ENCODE measurements at regions not wholly inside any gene's neighbourhood (a gene's known extent, or its start where the extent isn't known, plus 50 kb on each side); places are given as distances from the start of the nearest gene placed in this dataset.
"Not testable (repeated sequence)": the region's sequence is repeated elsewhere in the genome, so short reads cannot be mapped to it uniquely, and the experiment has no call there.

DNA sequence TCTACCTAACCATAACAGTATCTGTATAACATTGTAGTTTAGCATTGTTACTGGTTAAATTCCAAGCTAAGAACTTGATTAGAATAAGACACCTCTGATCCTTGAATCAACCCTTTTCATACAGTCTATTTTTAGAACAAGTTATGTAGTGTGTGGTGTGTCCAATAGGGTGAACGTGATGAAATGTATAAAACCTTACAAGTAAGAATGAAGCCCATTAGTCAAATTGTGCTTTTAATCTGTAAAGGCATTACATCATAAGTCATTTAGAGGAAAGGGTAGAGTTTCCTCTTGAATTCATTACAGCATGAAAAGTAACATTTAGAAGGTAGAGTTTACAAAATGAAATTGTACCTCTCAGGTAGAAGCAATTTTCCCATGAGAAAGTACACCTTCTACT lies 479.2 kb downstream of the LTN1 start:
- DNase-seq, result no peak

DNA sequence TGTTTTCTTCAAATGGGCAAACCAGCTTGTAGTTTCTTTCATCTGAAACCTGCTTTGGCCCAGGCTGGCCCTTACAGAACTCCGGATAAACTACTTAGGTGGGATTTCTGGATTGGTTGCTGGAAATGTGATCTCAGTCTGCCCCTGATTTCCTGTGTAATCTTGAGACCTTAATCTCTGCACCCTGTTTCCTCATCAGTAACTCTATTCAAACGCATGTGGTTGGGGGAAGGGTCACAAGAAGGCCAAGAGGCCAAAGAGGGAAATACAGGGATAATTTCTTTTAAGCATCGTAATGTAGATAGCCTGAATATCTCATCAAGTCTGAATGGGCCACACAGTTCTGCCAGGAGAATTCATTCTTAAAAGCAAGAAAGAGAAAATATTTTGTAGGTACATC lies 483.6 kb downstream of the LTN1 start:
- no peak for DNase-seq

DNA sequence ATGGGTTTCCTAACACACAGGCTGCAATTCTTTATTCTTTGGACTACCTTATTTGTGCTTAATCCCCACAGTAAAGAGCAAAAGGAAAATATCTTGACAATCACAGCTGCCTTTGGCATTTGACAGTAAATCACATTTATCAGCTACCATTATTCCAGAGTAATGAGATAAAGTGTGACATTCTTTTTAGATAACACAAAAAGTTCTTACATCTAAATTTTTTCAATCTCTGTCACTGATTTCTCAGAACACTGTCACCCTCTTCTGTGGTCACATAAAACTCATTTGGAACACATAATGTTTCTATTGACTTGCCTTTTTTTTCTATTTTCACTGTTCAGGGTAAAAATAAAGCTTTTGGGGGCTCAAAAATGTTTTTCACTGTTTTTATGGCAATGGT lies 484.6 kb downstream of the LTN1 start:
- DNase-seq, result no peak

DNA sequence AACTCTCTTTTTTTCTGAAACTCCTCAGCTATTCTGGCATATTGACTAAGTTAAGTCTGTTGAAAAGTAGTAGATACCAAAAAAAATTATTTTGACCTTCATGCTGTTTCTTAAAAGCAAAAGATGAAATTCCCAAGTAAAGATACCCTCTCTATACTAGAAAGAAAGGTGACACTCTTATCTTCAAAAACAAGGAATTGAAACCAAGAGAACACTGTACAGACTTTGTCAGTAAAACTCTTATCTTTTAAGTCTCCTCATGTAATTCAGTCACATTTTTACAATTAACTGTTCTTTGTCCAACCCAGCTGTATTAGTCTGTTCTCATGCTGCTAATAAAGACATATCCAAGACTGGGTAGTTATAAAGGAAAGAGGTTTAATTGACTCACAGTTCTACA lies 496.2 kb downstream of the LTN1 start:
- no peak for DNase-seq

DNA sequence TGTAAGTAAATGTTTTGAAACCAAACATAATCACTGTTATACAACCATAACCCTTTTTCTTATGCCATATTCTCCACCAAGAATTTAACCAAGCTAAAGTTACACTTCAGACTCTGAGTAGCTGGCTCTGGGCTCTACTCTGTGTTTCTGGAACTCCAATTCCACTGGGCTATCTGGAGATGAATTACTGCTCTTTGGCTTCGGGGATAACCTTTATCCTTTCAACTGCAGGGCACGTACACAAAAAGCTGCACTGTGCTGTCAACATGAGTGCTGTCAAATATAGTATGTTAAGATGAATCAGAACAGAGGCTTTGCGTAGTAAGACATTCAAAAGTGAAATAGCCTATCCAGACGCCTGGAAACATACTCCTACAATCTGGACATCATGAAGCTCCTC lies 500.6 kb downstream of the LTN1 start:
- DNase-seq, result no peak

DNA sequence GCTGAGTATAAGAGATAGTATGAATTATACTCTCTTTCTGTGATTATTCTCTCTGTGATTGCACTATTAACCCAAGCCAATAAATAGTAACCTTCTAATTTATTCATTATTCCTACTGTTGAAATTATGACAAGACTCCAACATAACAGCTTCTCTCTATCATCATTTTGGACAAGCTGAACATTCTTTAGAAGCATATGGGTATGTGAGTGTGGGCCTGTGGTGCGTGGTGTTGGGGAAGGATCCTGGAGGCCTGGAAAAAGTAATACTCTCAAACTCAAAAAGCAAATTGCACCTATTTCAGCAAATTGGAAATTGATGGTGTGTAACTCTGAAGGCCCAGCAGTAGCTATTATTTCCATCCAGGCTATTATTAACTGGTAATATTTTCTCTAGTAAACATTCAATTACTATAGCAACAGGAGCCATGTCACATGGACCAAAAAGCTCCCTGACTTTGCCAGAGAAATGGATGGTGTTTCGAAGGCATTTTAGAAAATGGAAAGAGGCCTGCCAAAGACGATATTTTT lies 502.8 kb downstream of the LTN1 start:
- no peak for DNase-seq

DNA sequence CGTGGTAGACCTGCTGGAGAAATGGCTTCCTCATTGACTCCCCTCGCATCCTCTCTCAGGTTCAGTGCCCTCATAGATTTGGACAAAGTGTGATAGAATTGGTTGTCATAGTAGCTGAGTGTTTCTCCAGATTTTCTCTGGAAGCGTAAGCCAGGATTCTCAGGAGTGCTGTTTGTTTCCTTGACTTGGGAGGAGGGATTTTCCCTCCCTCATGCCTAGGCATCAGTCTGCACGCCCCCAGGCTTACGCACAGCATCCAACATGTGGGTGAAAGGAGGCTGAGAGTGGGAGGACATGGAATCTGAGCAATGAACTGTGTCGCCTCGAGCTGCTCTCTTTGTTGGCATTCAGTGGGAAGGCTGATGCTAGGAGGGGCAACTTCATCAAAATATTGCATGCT lies 503.5 kb downstream of the LTN1 start:
- DNase-seq, result no peak

DNA sequence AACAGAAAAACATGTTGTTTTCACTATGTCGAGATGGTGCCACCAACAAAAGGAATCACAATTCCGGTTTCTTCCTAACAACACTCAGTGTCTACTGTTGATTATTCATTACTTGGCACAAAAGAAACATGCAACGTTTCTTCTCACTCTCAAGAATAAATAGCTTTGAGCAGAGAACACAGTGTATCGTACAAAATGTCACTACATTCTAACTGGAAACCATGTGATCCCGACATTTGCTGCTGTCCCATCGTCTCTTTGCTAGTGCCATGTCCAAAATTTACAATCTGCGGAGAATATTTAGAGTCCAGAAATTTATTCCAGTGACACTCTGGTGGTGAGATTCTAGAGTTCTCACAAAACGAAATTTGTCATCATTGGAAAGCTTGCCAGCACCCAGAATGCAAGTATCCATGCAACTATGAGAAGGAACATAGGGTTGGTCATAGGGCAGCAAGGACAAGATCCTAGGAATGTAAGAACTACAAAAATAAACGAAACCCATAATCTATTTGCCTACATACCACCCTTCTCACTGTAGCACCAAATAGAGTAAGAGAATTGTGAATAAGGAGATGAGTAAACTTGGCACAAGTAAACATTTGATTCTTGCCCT lies 505.1 kb downstream of the LTN1 start:
- no peak for DNase-seq

DNA sequence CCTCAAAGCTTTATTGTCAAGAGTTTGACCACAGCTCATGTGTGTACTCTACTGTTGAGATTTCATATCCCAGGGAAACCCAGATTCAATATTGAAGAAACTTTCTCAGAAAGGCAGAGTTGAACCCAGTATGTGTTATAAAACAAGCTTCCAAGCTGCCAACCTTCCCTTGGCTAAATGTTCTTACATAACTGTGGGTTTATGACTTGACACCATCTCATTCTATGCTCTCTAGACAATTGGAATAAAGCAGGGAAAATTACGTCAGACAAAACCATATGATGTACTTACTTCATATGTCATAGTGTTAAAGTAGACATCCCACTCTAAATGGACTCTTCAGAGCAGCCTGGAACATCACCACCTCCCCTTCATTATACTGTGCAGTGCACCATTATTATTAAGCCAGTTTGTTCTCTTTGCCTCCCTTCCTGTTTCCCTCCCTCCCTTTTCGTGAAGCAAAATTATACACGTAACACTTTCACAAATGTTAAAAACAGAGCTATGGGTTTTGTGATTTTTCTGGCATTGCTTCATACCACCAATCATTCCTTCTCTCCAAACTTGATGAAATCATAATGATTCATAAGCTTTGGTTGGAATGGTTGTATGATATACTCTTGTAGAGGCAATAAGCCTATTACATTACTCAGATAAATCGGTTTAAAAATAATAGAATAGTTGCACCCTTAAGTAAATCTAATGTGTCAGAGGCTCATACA lies 507.2 kb downstream of the LTN1 start:
- DNase-seq, result no peak

DNA sequence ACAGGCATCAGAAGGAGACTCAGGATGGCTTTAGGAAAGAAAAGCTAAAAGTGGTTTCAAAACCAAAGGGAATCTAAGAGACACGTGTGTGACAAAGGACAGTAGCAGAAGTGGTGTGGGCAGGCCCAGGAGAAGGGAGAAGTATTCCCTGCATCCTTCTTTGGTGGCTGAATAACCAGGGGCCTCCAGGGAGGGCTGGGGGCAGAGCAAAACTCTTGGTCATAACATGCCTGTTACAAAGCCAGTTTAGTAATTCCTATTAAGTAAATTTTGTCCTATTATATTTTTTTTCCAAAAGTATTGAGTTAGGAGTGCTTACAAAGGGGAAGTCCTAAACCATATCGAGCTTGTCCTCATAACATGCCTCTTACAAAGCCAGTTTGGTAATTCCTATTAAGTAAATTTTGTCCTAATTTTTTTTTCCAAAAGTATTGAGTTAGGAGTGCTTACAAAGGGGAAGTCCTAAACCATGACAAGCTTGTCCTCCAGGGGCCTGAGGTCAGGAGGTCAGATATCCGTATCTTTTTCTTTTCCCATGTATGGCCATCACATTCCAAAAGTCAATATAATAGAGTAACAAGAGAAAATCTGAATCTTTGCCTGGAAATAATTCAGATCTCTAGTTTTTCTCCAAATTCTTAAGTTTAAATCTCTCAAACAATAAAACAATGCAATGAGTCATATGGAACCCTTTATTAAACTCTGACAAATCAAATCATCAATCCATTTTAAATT lies 509.2 kb downstream of the LTN1 start:
- no peak for DNase-seq

DNA sequence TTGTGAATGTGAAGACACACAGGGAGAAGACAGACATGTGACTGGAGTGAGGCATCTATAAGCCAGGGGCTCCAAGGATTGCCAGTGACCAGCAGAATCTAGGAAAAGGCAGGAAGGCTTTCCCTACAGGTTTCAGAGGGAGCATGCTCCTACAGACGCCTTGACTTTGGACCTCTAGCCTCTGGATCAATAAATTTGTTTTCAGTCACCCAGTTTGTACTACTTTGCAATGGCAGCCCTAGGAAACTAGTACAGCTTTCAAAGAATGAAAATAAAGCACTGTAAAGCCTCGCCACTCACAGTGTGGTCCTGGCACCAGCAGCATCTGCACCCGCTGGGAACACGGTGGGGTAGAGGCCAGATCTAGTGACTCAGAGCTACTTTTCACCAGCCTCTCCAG lies 510.0 kb downstream of the LTN1 start:
- no peak for DNase-seq

DNA sequence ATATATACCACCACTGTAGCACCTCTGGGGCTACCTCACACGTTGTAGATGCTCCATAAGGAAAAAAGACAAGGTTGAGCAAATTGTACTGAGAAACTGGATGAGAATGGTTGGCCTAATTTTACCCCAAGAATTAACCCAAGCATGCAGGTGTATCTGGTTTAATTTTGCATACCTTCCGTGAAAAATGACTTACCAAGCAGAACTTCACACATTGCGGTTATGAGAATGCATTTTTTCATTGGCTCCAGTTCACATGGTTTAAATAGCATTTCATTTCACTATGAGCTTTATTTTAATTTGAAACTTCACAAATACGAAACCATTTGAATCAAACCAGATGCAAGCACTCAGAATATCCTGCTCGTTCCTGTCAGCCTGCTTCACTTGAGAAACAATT lies 512.2 kb downstream of the LTN1 start:
- DNase-seq, result no peak

DNA sequence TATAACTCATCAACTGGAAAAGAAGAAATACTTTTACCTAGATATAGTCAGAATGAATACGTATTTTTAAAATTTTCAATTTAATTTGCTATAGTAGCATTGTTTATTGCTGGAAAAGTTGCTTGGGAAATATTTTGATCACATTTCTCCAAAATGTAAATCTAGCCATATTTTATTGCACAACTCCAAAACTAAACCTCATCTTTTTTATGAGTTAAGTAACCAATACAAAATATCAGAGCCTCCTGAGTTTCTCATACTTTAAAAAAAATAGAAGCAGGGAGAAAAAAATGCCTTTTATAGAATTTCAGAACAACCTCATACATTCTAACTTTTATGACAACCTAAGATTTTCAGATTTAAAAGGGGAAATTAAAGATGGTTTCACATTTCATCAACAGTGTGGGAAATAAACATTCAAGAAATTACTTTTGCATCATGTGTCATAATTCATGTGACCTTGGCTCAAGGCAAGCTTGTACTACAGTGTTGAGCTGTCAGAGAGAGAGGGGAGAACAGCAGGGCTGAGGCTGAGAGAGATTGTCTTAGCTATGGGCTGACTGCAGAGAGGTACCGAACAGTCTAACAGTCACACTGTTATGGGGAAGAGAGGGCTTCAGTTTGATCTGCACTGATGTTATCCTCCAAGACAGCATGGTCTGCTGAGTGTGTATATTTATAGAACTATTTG lies 519.0 kb downstream of the LTN1 start:
- no peak for DNase-seq

DNA sequence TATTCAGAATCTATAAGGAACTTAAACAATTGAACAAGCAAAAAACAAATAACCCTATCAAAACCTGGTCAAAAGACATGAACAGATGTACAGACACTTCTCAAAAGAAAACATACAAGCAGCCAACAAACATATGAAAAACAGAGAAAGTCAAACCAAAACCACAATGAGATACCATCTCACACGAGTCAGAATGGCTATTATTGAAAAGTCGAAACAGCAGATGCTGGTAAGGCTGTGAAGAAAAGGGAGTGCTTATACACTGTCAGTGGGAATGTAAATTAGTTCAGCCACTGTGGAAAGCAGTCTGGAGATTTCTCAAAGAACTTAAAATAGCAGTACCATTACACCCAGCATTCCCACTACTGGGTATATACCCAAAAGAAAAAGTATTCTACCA lies 520.1 kb downstream of the LTN1 start:
- not testable (repeated sequence) for DNase-seq

DNA sequence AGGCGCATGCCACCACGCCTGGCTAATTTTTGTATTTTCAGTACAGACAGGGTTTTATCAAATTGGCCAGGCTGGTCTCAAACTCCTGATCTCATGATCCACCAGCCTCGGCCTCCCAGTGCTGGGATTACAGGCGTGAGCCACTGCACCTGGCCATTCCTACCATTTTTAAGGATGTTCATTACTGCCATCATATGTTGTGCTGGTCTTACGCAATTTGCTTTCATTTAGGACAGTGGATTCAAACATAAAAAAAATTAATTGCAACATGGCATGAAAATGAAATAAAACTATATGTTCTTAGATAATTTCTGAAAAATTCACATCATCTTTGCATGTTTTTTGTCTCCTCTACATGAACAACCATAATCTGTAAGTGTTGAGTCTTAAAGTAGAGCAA lies 527.7 kb downstream of the LTN1 start:
- DNase-seq, result no peak

DNA sequence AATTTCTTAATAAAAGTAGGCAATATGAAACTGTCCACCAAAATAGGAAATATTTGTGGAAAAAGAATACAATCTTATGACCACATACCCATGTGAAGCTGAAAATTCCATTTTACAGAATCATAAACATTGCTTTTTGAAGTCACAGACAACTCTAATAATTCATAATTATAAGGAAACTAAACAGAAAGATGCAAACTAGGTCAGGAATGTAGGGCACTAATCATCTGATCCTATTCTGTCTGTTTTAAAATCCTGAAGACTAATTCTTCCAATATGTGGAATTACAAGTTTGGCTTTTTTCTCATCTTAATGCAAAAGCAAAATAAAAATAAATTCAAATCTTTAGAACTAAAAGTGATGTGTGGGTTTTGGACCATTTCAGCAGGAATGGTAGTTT lies 528.6 kb downstream of the LTN1 start:
- no peak for DNase-seq

DNA sequence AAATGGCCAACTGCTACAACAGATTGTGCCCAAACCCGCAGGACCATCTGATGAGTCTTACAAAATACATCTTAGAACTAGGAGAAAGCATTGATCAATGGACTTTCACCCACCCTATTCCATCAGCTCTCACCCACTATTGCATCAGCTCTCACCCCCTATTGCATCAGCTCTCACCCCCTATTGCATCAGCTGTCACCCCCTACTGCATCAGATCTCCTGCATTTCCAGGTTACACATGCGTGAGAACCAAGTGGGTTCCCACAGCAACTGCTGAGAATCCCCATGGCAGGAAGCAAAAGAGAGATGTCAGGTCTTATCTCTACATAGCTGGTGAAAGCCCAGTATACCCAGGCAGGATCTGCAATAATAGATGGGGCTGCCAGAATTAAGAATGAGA lies 533.5 kb downstream of the LTN1 start:
- DNase-seq, result no peak

DNA sequence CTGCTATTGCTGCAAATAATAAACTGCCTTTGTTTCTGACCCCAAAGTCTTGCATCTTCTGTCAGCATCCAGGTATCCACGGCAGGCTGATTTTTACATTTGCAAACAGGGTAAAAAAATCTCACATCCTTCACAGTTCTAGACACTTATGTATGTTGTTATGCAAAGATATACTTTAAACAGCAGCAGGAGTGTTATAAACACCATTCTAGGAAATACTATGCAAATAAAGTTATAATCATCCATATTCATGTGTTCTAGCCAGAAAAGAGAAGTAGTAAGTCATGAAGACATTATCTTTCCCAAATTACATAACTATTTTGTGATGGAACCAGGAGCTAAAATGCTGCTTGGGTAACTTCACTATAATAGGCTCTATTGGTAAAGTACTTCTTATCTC lies 534.2 kb downstream of the LTN1 start:
- DNase-seq, result no peak

DNA sequence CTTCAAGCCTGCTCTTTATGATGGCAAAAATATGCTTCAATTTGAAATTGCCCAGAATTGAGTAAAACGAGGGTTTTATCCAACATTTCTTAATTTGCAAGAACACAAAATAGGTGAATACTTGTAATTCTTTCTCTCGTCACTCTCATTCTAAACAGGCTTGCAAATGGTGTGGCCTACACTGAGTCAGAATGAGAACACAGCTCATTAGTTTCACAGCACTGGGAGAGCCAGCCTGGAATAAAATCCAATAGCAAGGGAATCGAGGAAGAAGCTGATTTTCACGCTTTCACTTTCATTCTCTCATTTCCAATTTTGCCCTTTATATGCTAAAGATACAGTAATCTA lies 537.5 kb downstream of the LTN1 start:
- DNase-seq, result no peak

DNA sequence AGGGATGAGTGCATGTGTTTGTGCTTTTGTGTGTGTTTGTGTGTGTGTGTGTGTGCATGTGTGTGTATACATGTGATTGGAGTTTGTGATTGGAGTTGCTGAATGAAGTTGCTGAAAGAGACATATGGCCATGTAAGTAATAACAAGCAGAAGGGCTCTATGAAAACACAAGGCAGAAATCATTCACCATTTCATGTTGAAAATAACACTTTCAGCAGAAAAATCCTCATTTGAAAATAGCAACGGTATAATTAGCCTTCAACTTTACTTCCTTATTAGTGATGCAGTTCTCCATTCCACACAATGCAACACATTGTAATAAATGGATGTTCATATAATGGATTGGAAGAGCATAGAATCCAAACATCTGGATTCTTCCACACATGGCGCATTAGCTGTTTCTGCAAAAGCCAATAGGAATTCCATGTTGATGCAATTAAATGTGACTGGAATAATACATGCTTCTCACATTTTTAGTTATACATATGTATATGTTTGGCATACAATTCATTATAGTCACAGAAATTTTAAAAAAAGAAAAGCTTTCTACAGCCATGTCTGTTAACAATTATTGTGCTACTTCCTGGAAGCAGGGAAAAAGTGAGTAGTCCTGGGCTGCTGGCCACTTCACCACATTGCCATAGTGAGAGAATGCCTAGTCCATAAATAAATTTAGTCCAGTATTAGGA lies 538.0 kb downstream of the LTN1 start:
- DNase-seq, result no peak

DNA sequence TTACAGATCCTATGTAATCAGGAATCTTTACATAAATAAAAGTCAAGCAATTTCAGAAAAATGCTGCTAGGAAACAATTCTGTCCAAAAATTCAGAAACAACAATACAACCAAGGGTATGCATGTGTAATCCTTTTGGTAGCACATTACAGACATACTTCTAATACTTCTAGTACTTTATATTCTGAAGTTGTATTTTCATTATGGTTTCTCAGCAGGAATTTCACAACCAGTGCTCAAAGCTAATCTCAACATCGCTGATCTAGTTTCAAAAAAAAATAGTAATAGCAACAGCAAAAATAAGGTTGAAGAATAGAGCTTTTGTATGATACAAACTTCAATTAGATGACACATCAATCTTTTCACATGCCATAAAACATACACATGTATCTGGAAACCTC lies 545.2 kb downstream of the LTN1 start:
- DNase-seq, result no peak

DNA sequence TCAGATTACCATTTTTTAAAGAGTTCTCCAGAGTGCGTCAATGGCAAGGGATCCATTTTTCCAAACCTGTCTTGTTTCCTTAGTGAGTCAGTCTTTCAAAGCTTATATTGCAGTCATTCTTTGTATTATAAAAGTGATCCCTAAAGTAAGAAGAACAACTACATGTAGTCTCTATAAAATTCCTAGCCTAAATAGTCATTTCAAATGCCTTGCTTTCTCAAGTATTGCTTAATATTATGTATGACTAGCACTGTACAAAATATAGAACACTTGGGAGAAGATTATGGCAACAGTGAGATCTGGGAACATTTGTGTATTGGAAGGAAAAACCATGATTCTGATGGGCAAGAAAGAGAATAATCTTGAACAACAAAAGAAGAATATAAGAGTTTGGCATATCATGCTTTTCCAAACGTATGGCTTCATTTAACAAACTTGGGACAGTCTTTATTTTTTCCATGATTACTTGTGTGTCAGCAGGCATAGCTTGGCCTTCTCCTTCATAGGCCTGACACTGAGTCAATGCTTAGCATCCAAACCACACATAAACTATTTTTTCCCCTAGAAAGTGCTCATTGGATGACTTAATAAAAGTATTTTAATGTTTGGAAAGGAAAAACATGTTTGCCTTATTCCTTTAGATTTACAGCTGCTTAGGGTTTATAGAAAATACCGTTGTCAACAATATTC lies 547.4 kb downstream of the LTN1 start:
- no peak for DNase-seq

Measured in AML-193 (cell line).